Gastrocnemius medialis (tissue), 4 donors: ENCODE measurements at regions not wholly inside any gene's neighbourhood (a gene's known extent, or its start where the extent isn't known, plus 50 kb on each side); places are given as distances from the start of the nearest gene placed in this dataset.

ENCODE experiments used
- CTCF ChIP-seq, 5 experiments: fragments of 450-650 bp in 3 of 5; fragments of 200-600 bp in 2 of 5; sonication (generic) in 2 of 5; IDR thresholded peaks in 4 of 5; conservative IDR thresholded peaks in 1 of 5; 1 replicate in 4 of 5; 2 replicates in 1 of 5; pipeline ENCODE4 v1.5.1; 2016 to 2019; ENCODE audit warnings: antibody characterized with exemption in 5 of 5, mild to moderate bottlenecking in 3 of 5, moderate library complexity in 3 of 5
- POLR2A ChIP-seq, 2 donors: fragments of 450-650 bp; IDR thresholded peaks; one replicate each; pipeline ENCODE4 v1.6.1; 2017; ENCODE audit warnings: antibody characterized with exemption in 2 of 2, mild to moderate bottlenecking in 2 of 2, moderate library complexity in 2 of 2

GRCh38 chr20:56773749-56774148 lies 144.6 kb downstream of the TFAP2C start:
- TF ChIP-seq CTCF (IDR thresholded peaks at IDR 0.05 in 4 of 5, conservative IDR thresholded peaks at IDR 0.05 in 1 of 5), result no peak
- no peak for TF ChIP-seq POLR2A (IDR thresholded peaks at IDR 0.05)
